Testis (tissue), 2 donors: ENCODE measurements at regions not wholly inside any gene's neighbourhood (a gene's known extent, or its start where the extent isn't known, plus 50 kb on each side); places are given as distances from the start of the nearest gene placed in this dataset.

Experiments
- POLR2A ChIP-seq: fragments of 450-650 bp; IDR thresholded peaks from one replicate; pipeline ENCODE4 v1.6.1; 2017; ENCODE audit warnings: antibody characterized with exemption, mild to moderate bottlenecking, moderate library complexity
- TF ChIP-seq, protein P1 (sequence below), 3 experiments: fragments of 450-650 bp in 2 of 3; fragments of 200-600 bp in 1 of 3; sonication (generic) in 1 of 3; IDR thresholded peaks; one replicate each; pipeline ENCODE4 v1.5.1; 2016 to 2019; ENCODE audit warnings: antibody characterized with exemption in 3 of 3, mild to moderate bottlenecking in 2 of 3, moderate library complexity in 1 of 3

DNA sequence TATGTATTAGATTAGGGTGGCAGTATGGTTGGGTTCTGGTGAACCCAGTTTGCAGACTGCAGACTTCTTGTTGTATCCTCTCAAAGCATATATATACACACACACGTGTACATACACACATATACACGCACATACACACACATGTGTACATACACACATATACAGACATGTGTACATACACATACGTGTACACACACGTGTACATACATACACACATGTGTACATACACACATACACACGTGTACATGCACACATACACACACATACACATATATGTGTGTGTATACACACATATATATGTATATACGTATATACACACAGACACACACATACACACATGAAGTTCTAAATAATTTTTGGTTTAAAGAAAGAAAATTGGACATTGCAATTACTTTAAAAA is 780.2 kb downstream of the FLRT2 start:
- TF ChIP-seq, protein P1, sequence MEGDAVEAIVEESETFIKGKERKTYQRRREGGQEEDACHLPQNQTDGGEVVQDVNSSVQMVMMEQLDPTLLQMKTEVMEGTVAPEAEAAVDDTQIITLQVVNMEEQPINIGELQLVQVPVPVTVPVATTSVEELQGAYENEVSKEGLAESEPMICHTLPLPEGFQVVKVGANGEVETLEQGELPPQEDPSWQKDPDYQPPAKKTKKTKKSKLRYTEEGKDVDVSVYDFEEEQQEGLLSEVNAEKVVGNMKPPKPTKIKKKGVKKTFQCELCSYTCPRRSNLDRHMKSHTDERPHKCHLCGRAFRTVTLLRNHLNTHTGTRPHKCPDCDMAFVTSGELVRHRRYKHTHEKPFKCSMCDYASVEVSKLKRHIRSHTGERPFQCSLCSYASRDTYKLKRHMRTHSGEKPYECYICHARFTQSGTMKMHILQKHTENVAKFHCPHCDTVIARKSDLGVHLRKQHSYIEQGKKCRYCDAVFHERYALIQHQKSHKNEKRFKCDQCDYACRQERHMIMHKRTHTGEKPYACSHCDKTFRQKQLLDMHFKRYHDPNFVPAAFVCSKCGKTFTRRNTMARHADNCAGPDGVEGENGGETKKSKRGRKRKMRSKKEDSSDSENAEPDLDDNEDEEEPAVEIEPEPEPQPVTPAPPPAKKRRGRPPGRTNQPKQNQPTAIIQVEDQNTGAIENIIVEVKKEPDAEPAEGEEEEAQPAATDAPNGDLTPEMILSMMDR (IDR thresholded peaks at IDR 0.05), result no peak
- TF ChIP-seq POLR2A, result no peak
